Activated CD8-positive, alpha-beta memory T cell treated with anti-CD3 and anti-CD28 coated beads, Interleukin-2, amount 50 U/mL, for 4 hours (primary cell): ENCODE measurements at regions not wholly inside any gene's neighbourhood (a gene's known extent, or its start where the extent isn't known, plus 50 kb on each side); places are given as distances from the start of the nearest gene placed in this dataset.

ENCODE experiments used
- DNase-seq: peaks from one replicate; pipeline ENCODE4 v3.0.0-alpha.2; 2020

GRCh38 chr12:93183940-93184671, 193.6 kb upstream of the NUDT4 start:
- no peak for DNase-seq

DNA sequence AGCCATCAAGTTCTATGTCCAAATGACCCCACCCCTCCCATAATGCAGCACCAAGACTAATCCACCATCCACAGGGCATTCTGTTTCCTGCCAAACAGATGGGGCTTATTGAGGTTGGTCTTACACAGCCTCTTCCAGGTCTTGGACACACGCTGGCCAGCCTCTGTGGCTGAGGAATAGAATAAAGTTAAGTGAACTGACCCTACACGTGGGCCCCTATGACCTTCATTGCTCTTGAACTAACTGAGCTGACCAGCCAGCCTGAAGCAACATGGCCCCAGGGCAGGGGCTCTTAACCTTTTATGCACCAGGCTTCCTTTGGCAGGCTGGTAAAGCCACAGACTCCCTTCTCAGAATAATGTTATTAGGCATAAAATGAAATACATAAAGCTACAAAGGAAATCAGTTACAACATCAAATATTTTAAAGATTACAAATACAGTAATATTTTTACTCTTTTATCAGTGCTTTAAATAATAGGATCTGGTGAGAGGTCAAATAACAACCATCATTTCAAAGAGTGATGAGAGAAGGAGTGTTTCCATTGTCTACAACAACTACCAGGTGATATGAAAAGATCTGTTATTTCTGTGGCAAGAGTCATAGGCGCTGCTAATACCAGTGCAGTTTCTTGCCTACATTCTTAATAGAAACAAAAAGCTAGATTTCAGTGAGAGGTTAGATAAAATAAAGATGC, 192.9 kb upstream of the NUDT4 start:
- no peak for DNase-seq

DNA sequence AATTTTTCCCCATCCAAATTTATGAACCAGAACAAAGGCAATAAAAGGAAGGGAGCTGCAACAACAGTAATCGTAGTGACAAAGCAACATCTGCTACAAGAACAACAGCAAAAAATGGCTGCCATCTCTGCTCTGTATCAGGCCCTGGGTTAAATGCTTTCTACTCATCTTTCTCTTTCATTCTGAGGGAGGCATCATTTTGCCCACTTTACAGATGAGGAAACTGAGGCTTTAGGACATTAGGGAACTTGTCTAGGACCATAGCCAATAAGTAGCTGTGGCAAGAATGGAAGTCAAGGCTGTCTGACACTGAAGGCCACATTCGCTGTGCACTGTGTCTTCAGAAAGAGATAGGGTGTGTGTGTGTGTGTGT, 192.4 kb upstream of the NUDT4 start:
- DNase-seq: no peak

- DNase-seq: no peak
Measured at GRCh38 chr12:93186131-93186530, 191.6 kb upstream of the NUDT4 start.

- DNase-seq: no peak
Measured at GRCh38 chr12:93186621-93187020, 191.1 kb upstream of the NUDT4 start.

DNA sequence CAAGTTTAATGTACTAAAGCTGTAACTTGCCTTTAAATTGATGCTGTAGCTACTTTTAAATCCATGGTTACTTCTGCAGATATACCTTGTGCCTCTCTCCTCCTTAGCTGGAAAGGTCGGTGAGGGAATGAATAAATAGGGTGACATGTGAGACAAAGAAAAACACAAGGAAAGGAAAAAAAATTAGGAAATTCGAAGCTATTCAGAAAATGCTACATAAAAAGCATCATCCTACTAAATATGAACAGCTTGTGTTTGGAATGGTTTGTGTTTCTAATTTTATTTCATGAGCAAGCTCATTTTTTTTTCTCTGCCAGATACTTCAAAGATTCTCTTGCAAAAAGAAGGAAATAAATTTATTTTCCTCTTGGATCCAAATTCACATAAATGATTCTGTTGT, 186.3 kb upstream of the NUDT4 start:
- DNase-seq: no peak

DNA sequence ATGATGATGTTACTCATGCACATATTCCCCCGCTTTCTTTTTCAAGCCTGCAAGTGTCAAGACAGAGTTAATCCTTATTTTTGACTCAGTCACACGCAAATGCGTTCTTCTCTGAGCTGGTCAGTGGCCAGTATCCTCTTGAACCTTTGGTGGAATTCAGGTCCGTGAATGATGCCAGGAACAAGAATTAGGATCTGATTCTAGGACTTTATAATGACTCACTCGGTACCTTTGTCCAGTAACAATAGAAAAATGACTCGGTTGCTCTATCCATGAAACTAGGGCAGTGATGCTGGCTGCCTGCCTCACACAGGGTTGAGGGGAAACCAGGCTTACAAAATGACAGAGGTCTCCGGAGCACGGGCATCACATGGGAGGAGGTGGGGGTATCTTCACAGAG, 185.8 kb upstream of the NUDT4 start:
- DNase-seq: no peak

DNA sequence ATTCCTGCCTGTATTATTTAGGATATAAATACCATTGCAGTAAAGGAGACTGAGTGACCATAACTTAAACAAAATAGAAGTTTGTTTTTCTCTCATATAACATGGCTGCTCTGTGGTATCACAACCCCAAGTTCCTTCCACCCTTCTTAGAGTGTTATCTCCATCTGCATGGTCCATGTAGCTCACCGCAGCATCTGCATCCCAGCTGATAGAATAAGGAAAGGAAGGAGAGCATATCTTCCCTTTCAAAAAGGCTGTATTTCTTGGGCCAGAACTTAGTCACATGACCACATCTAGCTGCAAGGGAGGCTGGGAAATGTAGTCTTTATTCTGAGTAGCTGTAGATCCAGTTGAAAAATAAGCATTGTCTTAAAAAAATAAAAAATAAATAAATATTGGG, 184.8 kb upstream of the NUDT4 start:
- DNase-seq: no peak

DNA sequence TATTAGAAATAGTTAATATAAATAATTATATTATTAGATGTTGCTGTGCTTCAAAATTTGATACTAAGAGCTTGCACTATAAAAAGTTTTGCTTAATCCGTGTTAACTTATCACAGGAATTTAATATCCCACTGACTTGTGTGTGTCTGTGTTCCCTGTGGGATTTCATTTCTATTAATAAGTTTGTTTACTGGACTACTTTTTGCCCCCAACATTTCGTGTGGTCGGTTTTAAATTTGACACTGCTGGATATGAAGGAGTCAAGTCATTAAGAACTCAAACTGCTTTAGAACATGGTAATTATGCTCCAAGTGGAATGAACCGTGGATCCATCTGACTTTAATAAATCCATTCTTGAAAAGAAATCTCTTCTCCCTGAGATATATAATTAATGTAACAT, 182.2 kb upstream of the NUDT4 start:
- DNase-seq: no peak

GRCh38 chr12:93197067-93197593, 180.6 kb upstream of the NUDT4 start:
- DNase-seq: no peak

GRCh38 chr12:93198086-93198485, 179.6 kb upstream of the NUDT4 start:
- no peak for DNase-seq

- no peak for DNase-seq
Measured at GRCh38 chr12:93199831-93200236, 177.9 kb upstream of the NUDT4 start.

- no peak for DNase-seq
Measured at GRCh38 chr12:93200291-93200917, 177.3 kb upstream of the NUDT4 start.

DNA sequence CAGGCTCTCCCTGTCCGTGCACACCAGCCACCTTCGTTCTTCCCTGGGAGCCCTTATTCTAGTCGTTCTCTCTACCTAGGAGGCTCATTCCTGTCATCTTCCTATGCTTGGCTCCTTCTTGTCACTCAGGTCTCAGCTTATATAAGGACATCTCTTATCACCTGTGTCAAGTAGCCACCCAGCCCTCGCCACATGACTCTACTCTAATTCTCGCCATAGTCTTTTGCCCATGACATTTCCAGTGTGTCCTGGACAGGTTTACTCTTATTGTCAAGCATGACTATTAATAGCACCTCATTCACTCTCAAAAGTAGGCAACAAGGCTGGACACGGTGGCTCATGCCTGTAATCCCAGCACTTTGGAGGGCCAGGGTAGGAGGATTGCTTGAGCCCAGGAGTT, 175.7 kb upstream of the NUDT4 start:
- DNase-seq: no peak

- DNase-seq: no peak
Measured at GRCh38 chr12:93202688-93203087, 175.0 kb upstream of the NUDT4 start.

DNA sequence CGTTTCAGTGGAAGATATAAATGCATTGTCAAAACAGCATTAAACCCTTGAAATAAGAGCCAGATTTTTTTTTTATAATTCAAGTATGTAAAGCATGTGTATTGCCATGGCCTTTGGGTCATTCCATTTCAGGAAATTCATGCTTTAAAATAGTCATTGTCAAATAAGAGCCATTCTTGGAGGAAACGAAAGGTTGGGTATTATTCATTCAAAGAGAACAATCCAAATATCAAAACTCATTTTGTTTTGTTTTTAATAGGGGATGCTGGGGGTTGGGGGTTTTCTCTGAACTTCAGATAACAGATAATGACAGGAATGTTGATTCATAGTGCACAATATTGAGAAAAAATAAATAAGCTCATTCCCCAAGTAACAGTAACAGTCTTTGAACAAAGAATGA, 174.4 kb upstream of the NUDT4 start:
- no peak for DNase-seq

DNA sequence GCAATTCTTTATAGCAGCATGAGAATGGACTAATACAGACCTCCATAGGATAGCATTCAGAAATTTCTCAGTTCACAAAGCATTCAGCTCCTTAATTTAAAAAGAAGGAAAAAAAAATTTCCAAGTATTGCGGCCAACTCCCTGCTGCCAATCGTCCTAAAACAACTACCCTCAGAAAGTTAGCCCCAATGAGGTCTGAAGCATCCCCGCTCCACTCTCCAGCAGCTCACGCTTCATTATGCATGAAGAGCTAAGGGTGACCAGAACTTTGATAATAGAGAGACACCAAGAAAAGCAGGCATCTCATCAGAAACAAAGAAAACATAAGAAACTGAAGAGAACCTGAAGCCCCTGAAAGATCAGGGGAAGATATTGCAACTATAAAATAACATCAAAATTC, 172.8 kb upstream of the NUDT4 start:
- DNase-seq: no peak

GRCh38 chr12:93205361-93205760, 172.4 kb upstream of the NUDT4 start:
- DNase-seq: no peak

DNA sequence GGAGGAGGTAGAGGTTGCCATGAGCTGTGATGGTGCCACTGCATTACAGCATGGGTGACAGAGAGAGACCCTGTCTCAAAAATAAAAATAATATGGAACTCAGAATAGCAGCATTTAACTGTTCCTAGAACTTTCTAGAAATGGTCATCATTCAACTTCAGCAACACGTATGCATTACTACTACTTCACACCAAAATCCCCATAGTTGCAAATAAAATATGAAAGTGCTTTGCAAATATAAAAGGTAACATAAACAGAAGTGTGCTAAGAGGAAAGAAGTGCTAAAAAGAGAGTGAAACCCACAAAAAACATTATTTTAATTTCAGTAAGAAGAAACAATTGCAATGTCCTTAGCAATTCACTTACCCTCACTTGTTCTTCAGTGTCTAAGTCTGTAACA, 169.7 kb upstream of the NUDT4 start:
- no peak for DNase-seq

GRCh38 chr12:93214523-93215289, 163.0 kb upstream of the NUDT4 start:
- DNase-seq: no peak

GRCh38 chr12:93215290-93215678, 162.4 kb upstream of the NUDT4 start:
- no peak for DNase-seq

DNA sequence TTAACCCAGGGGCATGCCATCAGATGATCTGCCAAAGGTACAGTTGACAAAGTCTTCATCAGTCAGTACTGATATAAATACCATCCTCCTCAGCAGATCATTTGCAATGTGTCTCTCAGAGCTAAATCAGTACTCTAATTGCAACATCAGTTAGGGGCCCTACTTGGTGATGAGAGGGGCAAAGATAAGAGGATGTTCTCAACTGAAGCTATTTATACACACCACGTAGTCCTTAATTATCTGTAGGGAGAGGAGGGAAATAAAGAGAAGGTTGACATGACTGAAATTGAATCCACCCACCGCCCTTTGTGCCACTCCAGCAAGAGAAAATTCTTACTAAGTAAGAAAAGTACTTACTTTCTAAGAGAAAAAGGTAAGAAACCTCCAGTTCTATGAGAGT, 157.8 kb upstream of the NUDT4 start:
- DNase-seq: no peak

GRCh38 chr12:93221841-93222240, 155.9 kb upstream of the NUDT4 start:
- no peak for DNase-seq
